ENCODE measurements at regions not wholly inside any gene's neighbourhood (a gene's known extent, or its start where the extent isn't known, plus 50 kb on each side); places are given as distances from the start of the nearest gene placed in this dataset.

DNA sequence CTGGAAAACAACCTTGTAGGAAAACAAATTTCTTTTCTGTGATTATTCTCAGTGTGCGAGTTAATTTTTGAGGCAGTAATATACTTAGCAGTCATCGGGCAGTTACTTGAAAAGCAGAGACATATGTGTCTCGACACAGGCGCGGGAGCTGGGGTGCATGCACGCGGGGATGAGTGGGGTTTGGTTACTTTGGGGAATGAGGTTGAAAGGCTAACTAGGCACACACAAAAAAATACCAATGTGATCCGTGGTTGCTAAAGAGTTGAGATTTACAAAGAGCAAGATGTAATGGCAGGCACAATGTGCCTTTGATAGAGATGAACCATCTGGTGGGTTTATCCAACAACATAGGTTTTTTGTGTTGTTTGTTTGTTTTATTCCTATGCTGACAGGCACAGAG is 703.8 kb upstream of the EEF2KMT start:
- Histone ChIP-seq H3K36me3 (ENCODE audit: control insufficient read depth in 3 of 3, insufficient read depth in 3 of 3, low read length in 3 of 3) (no peaks in the 10 kb centered on the region), H3K4me3 (ENCODE audit: low read length in 3 of 3) (no peak overlapping the region), H3K27ac (ENCODE audit: low read depth, low read length) (no peak overlapping the region), H3K4me1 (ENCODE audit: control insufficient read depth in 3 of 3, insufficient read depth in 3 of 3, low read length in 3 of 3) (no peaks in the 10 kb centered on the region), H3K9me3 (ENCODE audit: control insufficient read depth in 3 of 3, low read length in 3 of 3) (peaks cover 0 to 12% (median 4%) of the 10 kb centered on the region in 3 donors), H3K27me3 (ENCODE audit: control insufficient read depth in 3 of 3, insufficient read depth in 3 of 3, low read length in 3 of 3) (no peaks in the 10 kb centered on the region), H3K9ac (ENCODE audit: low read depth in 1 of 3, low read length in 3 of 3) (no peak overlapping the region)

DNA sequence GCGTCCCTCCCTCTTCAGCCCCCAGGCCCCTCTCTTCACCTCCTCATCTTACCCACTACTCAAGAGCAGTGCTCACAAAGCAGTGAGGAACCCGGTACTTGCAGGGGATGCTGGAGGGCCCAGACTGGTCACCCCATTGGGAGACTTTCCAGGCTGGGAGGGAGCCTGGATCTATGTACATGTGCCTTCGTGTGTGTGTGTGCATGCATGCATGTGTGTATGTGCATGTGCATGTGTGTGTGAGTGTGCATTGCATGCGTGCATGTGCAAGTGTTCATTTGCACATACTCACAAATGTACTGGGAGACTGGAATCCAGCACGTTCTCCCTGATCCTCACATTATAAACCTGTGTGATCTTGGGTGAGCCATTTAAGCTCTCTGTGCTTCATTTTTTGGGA is 696.0 kb upstream of the EEF2KMT start:
- Histone ChIP-seq H3K4me3 (ENCODE audit: low read length in 3 of 3) (no peak overlapping the region), H3K27ac (ENCODE audit: low read depth, low read length) (no peak overlapping the region), H3K27me3 (ENCODE audit: control insufficient read depth in 3 of 3, insufficient read depth in 3 of 3, low read length in 3 of 3) (no peaks in the 10 kb centered on the region), H3K9ac (ENCODE audit: low read depth in 1 of 3, low read length in 3 of 3) (no peak overlapping the region), H3K4me1 (ENCODE audit: control insufficient read depth in 3 of 3, insufficient read depth in 3 of 3, low read length in 3 of 3) (no peaks in the 10 kb centered on the region), H3K36me3 (ENCODE audit: control insufficient read depth in 3 of 3, insufficient read depth in 3 of 3, low read length in 3 of 3) (no peaks in the 10 kb centered on the region), H3K9me3 (ENCODE audit: control insufficient read depth in 3 of 3, low read length in 3 of 3) (peaks cover 0 to 2% (median 0%) of the 10 kb centered on the region in 3 donors)

DNA sequence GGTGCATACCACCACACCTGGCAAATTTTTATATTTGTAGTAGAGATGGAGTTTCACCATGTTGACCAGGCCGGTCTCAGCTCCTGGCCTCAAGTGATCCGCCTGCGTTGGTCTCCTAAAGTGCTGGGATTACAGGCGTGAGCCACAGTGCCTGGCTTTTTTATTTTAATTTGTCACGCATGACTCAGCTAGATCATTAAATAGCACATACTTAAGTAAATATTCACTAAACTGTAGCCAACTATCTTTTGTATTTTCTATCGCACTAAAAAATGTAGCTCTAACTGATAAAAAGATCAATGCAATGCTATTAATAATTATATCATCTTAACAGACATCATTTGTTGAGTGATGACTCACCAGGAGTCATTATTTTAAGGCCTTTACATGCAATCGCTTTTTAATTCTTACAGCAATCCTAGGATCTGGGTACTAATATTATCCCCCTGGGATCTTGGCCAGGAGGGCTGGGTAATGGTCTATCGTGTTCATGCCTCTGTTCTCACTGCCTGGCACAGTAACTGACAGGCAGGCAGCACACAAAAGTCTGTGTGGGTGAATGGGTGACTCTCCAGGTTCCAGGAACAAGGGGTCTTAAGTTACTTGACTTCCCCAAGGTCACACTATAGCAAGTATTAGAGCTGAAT is 693.5 kb upstream of the EEF2KMT start:
- no peak overlapping the region for H3K4me3 ChIP-seq (ENCODE audit: low read length in 3 of 3)
- peaks cover 0 to 2% (median 0%) of the 10 kb centered on the region in 3 donors for H3K9me3 ChIP-seq (ENCODE audit: control insufficient read depth in 3 of 3, low read length in 3 of 3)
- no peaks in the 10 kb centered on the region for H3K27me3 ChIP-seq (ENCODE audit: control insufficient read depth in 3 of 3, insufficient read depth in 3 of 3, low read length in 3 of 3)
- H3K27ac ChIP-seq (ENCODE audit: low read depth, low read length): no peak overlapping the region
- H3K36me3 ChIP-seq (ENCODE audit: control insufficient read depth in 3 of 3, insufficient read depth in 3 of 3, low read length in 3 of 3): no peaks in the 10 kb centered on the region
- no peaks in the 10 kb centered on the region for H3K4me1 ChIP-seq (ENCODE audit: control insufficient read depth in 3 of 3, insufficient read depth in 3 of 3, low read length in 3 of 3)
- H3K9ac ChIP-seq (ENCODE audit: low read depth in 1 of 3, low read length in 3 of 3): no peak overlapping the region

DNA sequence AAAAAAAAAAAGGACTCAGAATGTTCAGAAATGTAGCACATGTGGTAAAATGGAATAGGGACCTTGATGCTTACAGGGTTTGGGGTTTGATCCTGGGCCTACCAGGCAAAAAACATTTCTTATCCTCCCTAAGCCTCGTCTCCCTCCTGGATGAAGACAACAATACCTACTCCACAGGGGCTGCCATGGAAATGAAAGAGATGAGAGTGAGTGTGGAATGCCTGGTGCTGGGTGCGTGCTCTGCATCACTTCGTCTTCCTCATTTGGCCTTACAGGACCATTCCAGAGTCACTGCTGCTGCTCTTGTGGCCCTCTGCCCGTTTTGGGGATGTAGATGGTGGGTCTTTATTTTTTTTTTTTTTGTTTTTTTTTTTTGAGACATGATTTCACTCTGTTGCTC is 692.9 kb upstream of the EEF2KMT start:
- H3K27ac ChIP-seq (ENCODE audit: low read depth, low read length): no peak overlapping the region
- no peaks in the 10 kb centered on the region for H3K4me1 ChIP-seq (ENCODE audit: control insufficient read depth in 3 of 3, insufficient read depth in 3 of 3, low read length in 3 of 3)
- no peak overlapping the region for H3K9ac ChIP-seq (ENCODE audit: low read depth in 1 of 3, low read length in 3 of 3)
- peaks cover 0 to 2% (median 0%) of the 10 kb centered on the region in 3 donors for H3K9me3 ChIP-seq (ENCODE audit: control insufficient read depth in 3 of 3, low read length in 3 of 3)
- no peak overlapping the region for H3K4me3 ChIP-seq (ENCODE audit: low read length in 3 of 3)
- no peaks in the 10 kb centered on the region for H3K27me3 ChIP-seq (ENCODE audit: control insufficient read depth in 3 of 3, insufficient read depth in 3 of 3, low read length in 3 of 3)
- H3K36me3 ChIP-seq (ENCODE audit: control insufficient read depth in 3 of 3, insufficient read depth in 3 of 3, low read length in 3 of 3): no peaks in the 10 kb centered on the region

DNA sequence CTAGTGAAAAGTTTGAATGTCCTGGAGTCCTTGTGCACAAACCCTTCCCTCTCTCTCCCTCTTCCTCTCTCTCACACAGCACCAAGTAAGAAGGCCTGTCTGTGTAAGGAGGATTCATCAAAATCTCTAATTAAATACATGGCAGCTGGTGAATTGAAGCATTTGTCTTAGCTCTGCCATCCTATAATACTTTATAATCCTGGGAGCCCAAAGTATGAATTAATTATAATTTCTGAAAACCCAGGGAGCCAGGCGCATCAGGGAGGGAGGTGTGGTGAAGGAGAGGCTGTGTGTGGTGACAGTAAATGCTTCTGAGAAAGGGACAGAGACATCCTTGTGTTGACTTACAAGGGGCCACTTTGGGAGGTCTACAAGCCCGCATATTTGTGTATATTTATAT is 691.4 kb upstream of the EEF2KMT start:
- no peaks in the 10 kb centered on the region for H3K9me3 ChIP-seq (ENCODE audit: control insufficient read depth in 3 of 3, low read length in 3 of 3)
- H3K9ac ChIP-seq (ENCODE audit: low read depth in 1 of 3, low read length in 3 of 3): no peak overlapping the region

DNA sequence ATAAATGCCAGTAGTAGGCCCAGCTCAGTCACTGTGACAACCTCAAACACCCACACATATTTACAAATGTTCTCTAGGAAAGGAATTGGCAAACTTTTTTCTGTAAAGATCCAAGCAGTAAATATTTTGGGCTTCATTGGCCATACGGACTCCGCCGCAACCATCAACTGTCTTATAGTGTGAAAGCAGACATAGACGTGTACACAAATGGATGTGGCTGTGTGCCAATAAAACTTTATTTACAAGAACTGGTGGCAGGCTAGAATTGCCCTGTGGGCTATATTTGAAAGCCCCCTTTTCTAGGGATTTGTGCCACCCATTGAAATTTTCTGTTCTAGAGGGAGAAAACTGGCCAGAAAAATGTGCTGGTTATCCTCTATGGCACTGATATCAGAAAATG is 683.8 kb upstream of the EEF2KMT start:
- Histone ChIP-seq H3K27me3 (ENCODE audit: control insufficient read depth in 3 of 3, insufficient read depth in 3 of 3, low read length in 3 of 3) (no peaks in the 10 kb centered on the region), H3K4me3 (ENCODE audit: low read length in 3 of 3) (no peak overlapping the region), H3K9me3 (ENCODE audit: control insufficient read depth in 3 of 3, low read length in 3 of 3) (peaks cover 0 to 5% (median 2%) of the 10 kb centered on the region in 3 donors), H3K9ac (ENCODE audit: low read depth in 1 of 3, low read length in 3 of 3) (no peak overlapping the region), H3K36me3 (ENCODE audit: control insufficient read depth in 3 of 3, insufficient read depth in 3 of 3, low read length in 3 of 3) (no peaks in the 10 kb centered on the region), H3K27ac (ENCODE audit: low read depth, low read length) (no peak overlapping the region), H3K4me1 (ENCODE audit: control insufficient read depth in 3 of 3, insufficient read depth in 3 of 3, low read length in 3 of 3) (no peaks in the 10 kb centered on the region)

More for the DNA sequence above, 691.4 kb upstream of the EEF2KMT start:
- Histone ChIP-seq H3K4me1 (ENCODE audit: control insufficient read depth in 3 of 3, insufficient read depth in 3 of 3, low read length in 3 of 3) (no peaks in the 10 kb centered on the region), H3K4me3 (ENCODE audit: low read length in 3 of 3) (no peak overlapping the region), H3K27ac (ENCODE audit: low read depth, low read length) (no peak overlapping the region), H3K27me3 (ENCODE audit: control insufficient read depth in 3 of 3, insufficient read depth in 3 of 3, low read length in 3 of 3) (no peaks in the 10 kb centered on the region), H3K36me3 (ENCODE audit: control insufficient read depth in 3 of 3, insufficient read depth in 3 of 3, low read length in 3 of 3) (no peaks in the 10 kb centered on the region)

DNA sequence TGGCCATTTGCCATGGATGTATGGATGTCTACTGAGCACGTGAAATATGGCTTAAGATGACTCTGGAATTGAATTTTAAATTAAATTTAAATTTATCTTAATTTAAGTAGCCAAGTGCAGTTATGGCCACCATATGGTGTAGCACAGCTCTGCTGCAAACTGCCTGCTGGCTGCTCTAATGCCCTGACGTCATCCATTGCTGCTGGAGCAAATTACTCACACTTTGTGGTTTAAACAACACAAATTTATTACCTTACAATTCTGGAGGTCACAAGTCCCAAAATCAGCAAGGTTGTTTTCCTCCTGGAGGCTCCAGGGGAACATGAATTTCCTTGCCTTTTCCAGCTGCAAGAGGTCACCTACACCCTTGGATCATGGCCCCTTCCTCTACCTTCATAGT is 679.3 kb upstream of the EEF2KMT start:
- no peaks in the 10 kb centered on the region for H3K4me1 ChIP-seq (ENCODE audit: control insufficient read depth in 3 of 3, insufficient read depth in 3 of 3, low read length in 3 of 3)
- no peak overlapping the region for H3K4me3 ChIP-seq (ENCODE audit: low read length in 3 of 3)
- no peak overlapping the region for H3K9ac ChIP-seq (ENCODE audit: low read depth in 1 of 3, low read length in 3 of 3)
- H3K27me3 ChIP-seq (ENCODE audit: control insufficient read depth in 3 of 3, insufficient read depth in 3 of 3, low read length in 3 of 3): no peaks in the 10 kb centered on the region
- no peaks in the 10 kb centered on the region for H3K36me3 ChIP-seq (ENCODE audit: control insufficient read depth in 3 of 3, insufficient read depth in 3 of 3, low read length in 3 of 3)
- H3K27ac ChIP-seq (ENCODE audit: low read depth, low read length): no peak overlapping the region
- peaks cover 0 to 3% (median 2%) of the 10 kb centered on the region in 3 donors for H3K9me3 ChIP-seq (ENCODE audit: control insufficient read depth in 3 of 3, low read length in 3 of 3)

DNA sequence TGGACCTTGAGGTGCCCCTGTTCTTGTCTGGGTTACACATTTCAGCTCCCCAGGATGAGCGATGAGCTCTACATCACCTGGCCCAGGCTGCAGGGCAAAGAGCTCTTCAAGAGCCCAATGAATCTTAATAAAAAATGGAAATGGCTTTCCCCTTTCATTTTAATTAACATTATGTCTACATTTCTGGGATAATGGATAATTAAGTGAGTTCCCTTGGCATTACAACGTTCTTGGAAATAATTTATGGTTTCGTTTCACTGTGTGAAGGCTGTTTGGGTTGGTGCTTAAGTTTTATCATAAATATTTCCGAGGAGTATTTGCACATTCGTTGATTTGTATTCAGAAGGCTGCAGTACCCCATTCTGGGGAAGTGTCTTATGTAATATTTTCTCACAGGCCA is 678.3 kb upstream of the EEF2KMT start:
- H3K36me3 ChIP-seq (ENCODE audit: control insufficient read depth in 3 of 3, insufficient read depth in 3 of 3, low read length in 3 of 3): no peaks in the 10 kb centered on the region
- no peaks in the 10 kb centered on the region for H3K4me1 ChIP-seq (ENCODE audit: control insufficient read depth in 3 of 3, insufficient read depth in 3 of 3, low read length in 3 of 3)
- no peak overlapping the region for H3K4me3 ChIP-seq (ENCODE audit: low read length in 3 of 3)
- H3K27me3 ChIP-seq (ENCODE audit: control insufficient read depth in 3 of 3, insufficient read depth in 3 of 3, low read length in 3 of 3): no peaks in the 10 kb centered on the region
- no peak overlapping the region for H3K9ac ChIP-seq (ENCODE audit: low read depth in 1 of 3, low read length in 3 of 3)
- H3K27ac ChIP-seq (ENCODE audit: low read depth, low read length): no peak overlapping the region
- H3K9me3 ChIP-seq (ENCODE audit: control insufficient read depth in 3 of 3, low read length in 3 of 3): peaks cover 1 to 4% (median 2%) of the 10 kb centered on the region in 3 donors

DNA sequence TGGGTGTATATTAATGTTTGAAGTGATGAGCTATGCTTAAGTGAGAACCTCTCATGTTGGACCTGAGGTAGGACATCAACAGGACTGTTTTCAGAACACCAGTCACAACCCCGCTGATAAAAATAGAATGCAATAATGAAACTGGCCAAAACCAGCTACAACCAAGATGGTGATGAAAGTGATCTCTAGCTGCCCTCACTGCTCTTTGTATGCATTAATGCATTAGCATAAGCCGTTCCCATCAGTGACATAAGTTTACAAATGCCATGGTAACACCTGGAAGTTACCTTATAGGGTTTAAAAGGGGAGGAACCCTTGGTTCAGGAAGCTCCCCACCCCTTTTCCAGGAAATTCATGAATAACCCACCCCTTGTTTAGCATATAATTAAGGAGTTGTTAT is 672.5 kb upstream of the EEF2KMT start:
- Histone ChIP-seq H3K27me3 (ENCODE audit: control insufficient read depth in 3 of 3, insufficient read depth in 3 of 3, low read length in 3 of 3) (no peaks in the 10 kb centered on the region), H3K4me3 (ENCODE audit: low read length in 3 of 3) (no peak overlapping the region), H3K4me1 (ENCODE audit: control insufficient read depth in 3 of 3, insufficient read depth in 3 of 3, low read length in 3 of 3) (no peaks in the 10 kb centered on the region), H3K9me3 (ENCODE audit: control insufficient read depth in 3 of 3, low read length in 3 of 3) (peaks cover 0 to 3% (median 2%) of the 10 kb centered on the region in 3 donors), H3K27ac (ENCODE audit: low read depth, low read length) (no peak overlapping the region), H3K36me3 (ENCODE audit: control insufficient read depth in 3 of 3, insufficient read depth in 3 of 3, low read length in 3 of 3) (no peaks in the 10 kb centered on the region), H3K9ac (ENCODE audit: low read depth in 1 of 3, low read length in 3 of 3) (no peak overlapping the region)

DNA sequence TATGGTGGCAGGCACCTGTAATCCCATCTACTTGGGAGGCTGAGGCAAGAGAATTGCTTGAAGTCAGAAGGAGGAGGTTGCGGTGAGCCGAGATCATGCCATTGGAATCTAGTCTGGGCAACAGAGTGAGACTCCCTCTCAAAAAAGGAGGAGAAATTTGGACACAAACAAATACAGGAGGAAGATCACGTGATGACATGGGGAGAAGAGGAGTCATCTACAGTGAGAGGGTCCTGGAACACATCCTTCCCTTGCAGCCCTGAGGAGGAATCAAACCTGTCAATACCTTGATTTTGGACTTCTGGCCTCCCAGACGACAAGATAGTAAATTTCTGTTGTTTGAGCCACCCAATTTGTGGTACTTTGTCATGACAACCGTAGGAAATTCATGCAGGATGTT is 671.9 kb upstream of the EEF2KMT start:
- no peaks in the 10 kb centered on the region for H3K4me1 ChIP-seq (ENCODE audit: control insufficient read depth in 3 of 3, insufficient read depth in 3 of 3, low read length in 3 of 3)
- H3K9me3 ChIP-seq (ENCODE audit: control insufficient read depth in 3 of 3, low read length in 3 of 3): peaks cover 0 to 3% (median 2%) of the 10 kb centered on the region in 3 donors
- H3K36me3 ChIP-seq (ENCODE audit: control insufficient read depth in 3 of 3, insufficient read depth in 3 of 3, low read length in 3 of 3): no peaks in the 10 kb centered on the region
- no peaks in the 10 kb centered on the region for H3K27me3 ChIP-seq (ENCODE audit: control insufficient read depth in 3 of 3, insufficient read depth in 3 of 3, low read length in 3 of 3)
- H3K27ac ChIP-seq (ENCODE audit: low read depth, low read length): no peak overlapping the region
- H3K9ac ChIP-seq (ENCODE audit: low read depth in 1 of 3, low read length in 3 of 3): no peak overlapping the region
- H3K4me3 ChIP-seq (ENCODE audit: low read length in 3 of 3): no peak overlapping the region
